Suprapubic skin (tissue), 3 donors: ENCODE measurements at regions not wholly inside any gene's neighbourhood (a gene's known extent, or its start where the extent isn't known, plus 50 kb on each side); places are given as distances from the start of the nearest gene placed in this dataset.

Experiments used
- CTCF ChIP-seq, 2 donors: fragments of 200-600 bp in 1 of 2; fragments of 450-650 bp in 1 of 2; sonication (generic) in 1 of 2; IDR thresholded peaks; one replicate each; pipeline ENCODE4 v1.5.1; 2016 to 2019; ENCODE audit warnings: antibody characterized with exemption in 2 of 2, mild to moderate bottlenecking in 1 of 2, moderate library complexity in 1 of 2
- EP300 ChIP-seq: sonication (generic); formaldehyde crosslinking; IDR thresholded peaks from one replicate; pipeline ENCODE4 v1.6.1; 2017; ENCODE audit warnings: antibody characterized with exemption
- POLR2A ChIP-seq, 2 donors: fragments of 450-650 bp; IDR thresholded peaks; one replicate each; pipeline ENCODE4 v1.6.1; 2017; ENCODE audit warnings: antibody characterized with exemption in 2 of 2, mild to moderate bottlenecking in 2 of 2, moderate library complexity in 2 of 2

GRCh38 chr20:50337521-50338466 is 147.2 kb downstream of the CEBPB start:
- TF ChIP-seq CTCF (IDR thresholded peaks at IDR 0.05), result no peak
- TF ChIP-seq POLR2A (IDR thresholded peaks at IDR 0.05), result no peak
- TF ChIP-seq EP300, result no peak
